ENCODE measurements at regions not wholly inside any gene's neighbourhood (a gene's known extent, or its start where the extent isn't known, plus 50 kb on each side); places are given as distances from the start of the nearest gene placed in this dataset.

GRCh38 chr1:193827516-193827915, 641.1 kb upstream of the B3GALT2 start:
- DNase-seq = peak; percentile 20

DNA sequence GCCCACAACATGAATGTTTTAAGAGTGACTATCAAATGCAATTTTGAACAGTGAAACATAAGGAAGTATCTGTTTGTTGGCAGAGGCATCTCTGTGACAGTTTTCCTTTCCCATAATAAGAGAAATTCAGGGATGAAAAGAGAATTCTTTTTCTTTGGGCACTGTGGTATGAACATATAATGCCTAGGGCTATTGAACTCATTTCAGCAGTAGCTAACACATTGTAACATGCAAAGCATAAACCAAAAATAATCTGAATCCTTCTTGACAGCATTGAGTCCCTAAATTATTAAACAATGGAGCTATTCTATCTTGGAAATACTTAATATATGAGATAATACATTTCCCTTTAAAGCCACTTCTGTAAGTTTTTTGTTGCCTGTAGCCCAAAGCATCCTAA, 633.0 kb upstream of the B3GALT2 start:
- DNase-seq = no peak

DNA sequence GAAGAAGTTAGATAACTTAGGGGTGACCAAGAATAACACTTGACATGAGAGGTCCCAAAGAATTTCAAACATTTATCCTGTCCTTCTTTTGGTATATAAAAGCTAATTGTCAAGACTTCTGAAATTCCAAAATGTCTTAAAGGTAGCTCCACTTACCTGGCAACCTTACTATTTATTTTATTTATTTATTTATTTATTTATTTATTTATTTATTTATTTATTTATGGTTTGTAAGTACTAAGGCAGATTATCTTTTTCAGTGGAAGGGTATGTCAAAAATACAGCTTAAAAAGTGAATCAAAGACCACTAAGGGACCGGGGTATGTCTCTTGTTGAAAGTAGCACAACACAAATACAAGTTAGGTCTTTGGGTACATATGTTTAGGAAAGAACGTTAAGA, 620.8 kb upstream of the B3GALT2 start:
- DNase-seq = no peak

DNA sequence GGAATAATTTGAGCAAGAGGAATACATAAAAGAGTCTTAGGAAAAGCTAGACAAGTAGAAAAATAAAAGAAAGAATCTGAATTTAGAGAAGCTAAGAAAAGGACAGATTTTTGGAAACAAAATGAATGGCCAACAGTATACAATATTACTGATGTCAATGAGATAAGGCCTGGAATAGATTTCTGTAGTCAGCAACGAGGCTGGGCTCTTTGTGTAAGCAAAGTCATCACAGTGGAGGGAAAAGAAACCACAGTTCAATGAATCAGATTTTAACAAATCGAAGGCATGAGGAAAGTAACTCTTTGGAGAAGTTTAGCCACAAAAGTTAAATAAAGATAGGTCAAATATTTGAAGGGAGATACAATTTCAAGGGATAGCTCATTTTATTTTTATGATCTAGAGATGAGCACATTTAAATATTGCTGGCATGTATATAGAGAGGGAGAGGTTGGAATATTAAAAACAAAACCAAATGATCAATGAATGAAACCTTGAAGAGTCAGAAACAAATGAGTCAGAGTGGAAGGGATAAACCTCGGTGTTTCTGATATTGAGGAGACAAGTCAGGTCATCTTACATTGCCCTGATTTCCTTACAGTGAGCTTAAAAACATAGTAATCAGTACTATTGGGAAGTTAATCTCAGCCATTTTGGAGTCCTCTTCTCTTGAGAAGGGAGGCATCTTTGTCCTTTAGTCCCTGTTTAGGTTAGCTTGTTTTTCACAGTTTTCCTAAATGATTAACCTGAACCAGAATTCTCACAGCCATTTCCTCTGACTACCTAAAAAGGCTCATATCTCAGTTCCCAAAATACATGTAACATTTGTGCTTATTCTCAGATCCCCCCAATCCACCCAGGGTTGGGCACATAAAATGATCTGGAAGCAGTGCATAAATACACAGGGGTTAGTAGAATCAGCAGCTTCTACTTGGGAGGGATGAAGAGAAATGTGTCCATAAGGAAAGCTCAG, 620.0 kb upstream of the B3GALT2 start:
- no peak for DNase-seq

DNA sequence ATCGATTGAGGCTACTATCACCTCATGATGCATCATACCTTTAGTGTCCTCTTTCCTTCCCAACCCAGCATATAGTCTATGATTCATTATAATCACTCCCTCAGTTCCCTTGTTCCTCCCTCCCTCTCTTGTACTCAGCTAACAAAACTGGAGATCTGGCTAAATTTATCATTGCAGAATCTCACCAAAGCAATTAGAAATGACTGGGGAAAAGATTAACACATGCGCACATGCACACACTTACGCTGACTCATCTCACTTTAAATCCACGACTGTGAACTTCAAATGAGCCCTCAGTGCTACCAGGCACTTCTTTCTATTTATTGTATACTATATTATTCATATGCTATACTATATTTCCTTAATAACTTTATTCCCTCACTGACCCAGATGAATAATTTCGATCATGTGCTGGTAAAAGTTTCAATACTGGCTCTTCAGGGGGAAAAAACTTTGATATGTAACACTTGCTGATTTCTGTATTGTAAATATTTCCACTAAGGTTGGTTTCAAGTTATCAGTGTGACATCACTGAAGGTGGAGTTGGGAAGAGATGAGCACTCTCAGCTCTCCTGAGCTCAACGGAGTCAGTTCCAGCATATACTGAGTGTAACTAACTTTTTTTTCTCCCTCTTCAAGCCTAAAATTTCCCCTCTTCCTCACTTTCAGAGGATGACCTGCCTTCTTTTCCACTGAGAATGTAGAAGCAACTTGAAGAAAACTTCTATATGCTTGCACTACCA, 613.7 kb upstream of the B3GALT2 start:
- peak; percentile 63 for DNase-seq

DNA sequence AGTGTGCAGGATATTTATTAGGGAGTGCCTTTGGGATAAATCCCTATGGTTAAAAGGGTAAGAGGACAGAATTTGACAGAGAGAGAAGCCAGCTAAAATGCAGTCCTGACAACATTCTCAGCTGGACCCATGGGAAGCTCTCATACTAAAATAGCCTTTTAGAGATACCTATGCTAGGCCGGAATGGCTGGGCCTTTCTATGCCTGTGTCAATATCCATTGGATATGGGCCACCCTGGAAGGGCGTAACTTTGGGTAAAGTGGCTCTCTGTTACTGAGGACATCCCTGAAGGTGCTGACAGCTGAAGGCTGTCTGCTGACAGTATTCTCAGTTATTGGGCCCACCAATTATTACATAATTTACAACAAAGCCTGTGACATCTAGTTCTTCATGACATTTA, 613.0 kb upstream of the B3GALT2 start:
- no peak for DNase-seq

DNA sequence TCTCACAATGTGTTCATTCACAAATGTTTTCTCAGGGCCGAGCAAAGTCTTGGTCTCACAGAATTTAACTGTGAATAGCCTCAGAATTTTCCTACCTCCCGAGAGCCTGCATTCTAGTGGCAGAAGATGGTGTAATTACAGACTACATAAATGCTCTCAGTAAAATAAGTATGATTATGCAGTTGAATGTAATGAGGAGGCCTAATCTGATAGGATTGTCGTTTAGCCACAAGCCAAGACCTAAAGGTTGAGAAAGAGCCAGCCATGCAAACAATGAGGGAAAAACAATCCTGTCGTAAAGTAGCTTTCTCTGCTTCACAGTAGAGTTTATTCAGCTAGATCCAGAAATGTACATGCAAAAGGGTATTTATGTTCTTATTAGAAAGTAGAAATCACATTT, 607.8 kb upstream of the B3GALT2 start:
- DNase-seq = no peak

- DNase-seq = no peak
Measured at GRCh38 chr1:193791746-193792145, 605.3 kb upstream of the B3GALT2 start.

- no peak for DNase-seq
Measured at GRCh38 chr1:193787061-193787460, 600.6 kb upstream of the B3GALT2 start.

- no peak for DNase-seq
Measured at GRCh38 chr1:193785850-193786420, 599.5 kb upstream of the B3GALT2 start.

DNA sequence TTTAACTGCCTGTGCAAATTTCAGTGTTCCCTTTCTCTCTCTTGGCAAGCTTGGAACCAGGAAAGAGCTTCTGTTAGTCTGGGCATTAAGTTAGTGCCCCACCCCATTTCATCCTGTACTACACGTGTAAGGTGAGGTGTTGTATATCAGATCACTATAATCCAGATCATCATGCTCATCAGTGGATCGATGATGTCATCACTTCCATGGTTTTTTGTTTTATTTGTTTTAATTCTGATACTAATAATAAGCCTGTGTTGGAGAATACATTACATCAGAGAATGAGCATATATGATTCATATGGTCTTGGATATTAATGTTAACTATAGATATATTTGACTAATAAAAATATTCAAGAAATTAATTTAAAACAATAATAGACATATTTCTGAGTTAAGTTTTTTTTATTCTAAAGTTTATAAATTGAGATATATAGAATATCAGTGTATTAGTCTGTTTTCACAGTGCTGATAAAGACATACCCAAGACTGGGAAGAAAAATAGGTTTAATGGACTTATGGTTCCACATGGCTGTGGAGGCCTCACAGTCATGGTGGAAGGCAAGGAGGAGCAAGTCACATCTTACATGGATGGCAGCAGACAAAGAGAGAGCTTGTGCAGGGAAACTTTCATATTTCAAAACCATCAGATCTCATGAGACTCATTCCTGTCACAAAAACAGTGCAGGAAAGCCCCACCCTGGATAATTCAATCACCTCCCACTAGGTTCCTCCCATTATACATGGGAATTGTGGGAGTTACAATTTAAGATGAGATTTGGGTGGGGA, 588.3 kb upstream of the B3GALT2 start:
- no peak for DNase-seq

- DNase-seq = no peak
Measured at GRCh38 chr1:193771596-193771995, 585.2 kb upstream of the B3GALT2 start.

GRCh38 chr1:193769651-193770050, 583.2 kb upstream of the B3GALT2 start:
- DNase-seq = peak; percentile 17

DNA sequence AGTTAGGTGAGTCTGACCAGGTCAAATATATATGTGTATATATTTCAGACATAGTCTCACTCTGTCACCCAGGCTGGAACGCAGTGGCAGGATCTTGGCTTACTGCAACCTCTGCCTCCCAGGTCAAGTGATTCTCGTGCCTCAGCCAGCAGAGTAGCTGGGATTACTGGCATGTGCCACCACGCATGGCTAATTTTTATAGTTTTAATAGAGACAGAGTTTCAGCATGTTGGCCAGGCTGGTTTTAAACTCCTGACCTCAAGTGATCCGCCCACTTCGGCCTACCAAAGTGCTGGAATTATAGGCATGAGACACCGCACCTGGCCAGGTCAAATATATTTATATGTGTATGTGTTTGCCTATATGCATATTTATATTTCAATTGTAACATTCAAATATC, 581.5 kb upstream of the B3GALT2 start:
- DNase-seq = no peak

GRCh38 chr1:193766329-193766728, 579.9 kb upstream of the B3GALT2 start:
- DNase-seq = no peak

GRCh38 chr1:193763266-193763665, 576.9 kb upstream of the B3GALT2 start:
- DNase-seq = peak; percentile 51

DNA sequence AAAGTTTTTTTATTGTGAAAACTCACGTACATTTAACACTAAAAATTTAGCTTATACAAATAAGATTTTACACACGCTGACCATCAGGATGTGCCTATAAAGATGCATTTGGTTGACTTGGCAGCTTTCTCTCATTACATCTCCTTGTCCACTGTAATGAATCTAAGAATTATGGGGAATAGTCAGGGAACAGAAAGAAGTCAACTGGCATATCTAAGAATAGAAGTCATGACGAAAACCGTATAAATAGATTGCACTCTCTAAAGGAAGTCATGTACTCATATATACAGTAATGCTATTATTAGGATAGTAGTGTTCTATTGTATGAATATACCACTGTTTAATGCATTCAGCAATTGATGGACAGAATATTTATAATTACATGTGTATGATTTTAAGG, 575.8 kb upstream of the B3GALT2 start:
- DNase-seq = no peak

GRCh38 chr1:193755441-193755840, 569.0 kb upstream of the B3GALT2 start:
- DNase-seq = no peak

DNA sequence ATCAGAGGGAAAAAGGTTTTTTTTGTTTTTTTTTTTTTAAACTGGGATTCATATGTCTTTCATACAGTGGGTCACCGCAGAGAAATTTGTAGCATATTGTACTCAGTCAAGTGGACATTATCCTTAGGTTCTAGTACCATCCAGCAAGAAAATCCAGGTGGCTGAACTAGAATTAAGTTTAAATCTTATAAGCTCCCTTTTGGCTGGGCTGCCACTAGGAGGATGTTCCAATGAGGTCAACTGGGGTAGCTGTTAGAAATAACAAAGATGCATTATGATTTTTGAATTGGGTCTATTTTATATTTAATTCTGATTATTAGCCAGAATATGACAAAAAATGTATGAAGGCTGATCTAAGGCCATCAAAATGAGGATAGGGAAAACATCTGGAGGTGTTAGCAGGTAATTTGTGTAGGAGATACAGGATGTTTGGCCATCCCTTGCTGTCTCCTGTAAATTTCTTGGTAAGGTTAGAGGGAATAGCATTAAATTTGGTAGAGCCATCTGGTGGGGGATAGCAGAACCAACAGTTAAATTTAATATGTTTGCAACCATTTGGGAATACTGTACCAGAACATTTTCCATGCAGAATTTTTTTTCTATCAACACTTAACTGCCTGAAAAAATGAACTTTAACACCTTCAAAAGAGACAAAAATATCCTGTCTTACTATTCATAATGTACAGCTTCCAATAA, 568.5 kb upstream of the B3GALT2 start:
- DNase-seq = peak; percentile 4

GRCh38 chr1:193754151-193754550, 567.7 kb upstream of the B3GALT2 start:
- no peak for DNase-seq

DNA sequence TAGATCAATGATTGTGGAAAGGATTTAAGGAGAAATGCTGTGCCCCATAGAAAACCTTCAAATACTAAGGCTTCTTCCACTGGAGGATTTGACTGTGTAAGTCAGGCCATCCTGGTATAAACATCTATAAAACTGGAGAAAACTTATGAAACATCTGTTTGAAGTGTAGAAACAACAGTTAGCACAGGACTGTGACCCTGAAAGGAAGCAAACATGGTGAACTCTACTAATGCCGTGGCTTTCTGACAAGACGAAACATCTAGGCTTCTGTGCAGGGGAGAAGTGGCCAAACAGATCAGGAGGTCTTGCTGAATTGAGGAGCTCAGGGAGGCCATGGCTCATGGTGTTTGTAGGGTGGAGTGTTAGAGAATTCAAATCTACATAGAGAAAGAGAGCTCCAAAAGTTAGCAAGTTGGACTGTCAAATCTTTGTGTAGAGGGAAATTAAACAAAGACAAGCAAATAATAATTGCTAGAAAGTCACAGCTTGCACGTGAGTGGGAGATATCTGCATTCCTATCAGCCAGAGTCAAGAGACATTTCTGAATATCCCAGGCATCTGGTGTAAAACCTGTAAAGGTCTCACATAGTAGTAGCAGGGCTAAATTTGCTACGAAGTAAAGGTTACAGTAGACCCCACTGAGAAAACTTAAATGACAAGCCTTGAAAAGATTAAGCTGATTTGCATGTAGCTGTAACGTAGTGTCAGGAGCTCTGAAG, 566.8 kb upstream of the B3GALT2 start:
- no peak for DNase-seq

DNA sequence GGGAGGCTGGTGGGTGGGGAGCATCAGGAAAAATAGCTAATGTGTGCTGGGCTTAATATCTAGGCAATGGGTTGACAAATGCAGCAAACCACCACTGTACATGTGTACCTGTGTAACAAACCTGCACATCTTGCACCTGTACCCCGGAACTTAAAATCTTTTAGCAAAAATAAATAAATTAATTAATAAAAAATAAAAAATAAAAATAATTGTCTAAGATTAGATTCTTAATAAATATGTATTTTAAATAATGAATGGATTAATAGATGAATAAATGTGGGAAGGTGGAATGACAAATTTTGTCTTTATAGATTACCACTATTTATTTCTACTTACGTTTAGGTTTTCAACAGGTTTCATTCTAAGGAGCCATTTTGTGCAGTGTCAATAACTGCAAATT, 563.5 kb upstream of the B3GALT2 start:
- no peak for DNase-seq

Measured in fibroblast of skin of right biceps (primary cell).